ENCODE measurements at regions not wholly inside any gene's neighbourhood (a gene's known extent, or its start where the extent isn't known, plus 50 kb on each side); places are given as distances from the start of the nearest gene placed in this dataset.
"Not testable (repeated sequence)": the region's sequence is repeated elsewhere in the genome, so short reads cannot be mapped to it uniquely, and the experiment has no call there.

GRCh38 chr12:4829161-4829792 lies 80.4 kb upstream of the KCNA1 start:
- intact Hi-C loops (cut with DNase I) = no loop called here
- no peak for DNase-seq
- TF ChIP-seq, protein P1, sequence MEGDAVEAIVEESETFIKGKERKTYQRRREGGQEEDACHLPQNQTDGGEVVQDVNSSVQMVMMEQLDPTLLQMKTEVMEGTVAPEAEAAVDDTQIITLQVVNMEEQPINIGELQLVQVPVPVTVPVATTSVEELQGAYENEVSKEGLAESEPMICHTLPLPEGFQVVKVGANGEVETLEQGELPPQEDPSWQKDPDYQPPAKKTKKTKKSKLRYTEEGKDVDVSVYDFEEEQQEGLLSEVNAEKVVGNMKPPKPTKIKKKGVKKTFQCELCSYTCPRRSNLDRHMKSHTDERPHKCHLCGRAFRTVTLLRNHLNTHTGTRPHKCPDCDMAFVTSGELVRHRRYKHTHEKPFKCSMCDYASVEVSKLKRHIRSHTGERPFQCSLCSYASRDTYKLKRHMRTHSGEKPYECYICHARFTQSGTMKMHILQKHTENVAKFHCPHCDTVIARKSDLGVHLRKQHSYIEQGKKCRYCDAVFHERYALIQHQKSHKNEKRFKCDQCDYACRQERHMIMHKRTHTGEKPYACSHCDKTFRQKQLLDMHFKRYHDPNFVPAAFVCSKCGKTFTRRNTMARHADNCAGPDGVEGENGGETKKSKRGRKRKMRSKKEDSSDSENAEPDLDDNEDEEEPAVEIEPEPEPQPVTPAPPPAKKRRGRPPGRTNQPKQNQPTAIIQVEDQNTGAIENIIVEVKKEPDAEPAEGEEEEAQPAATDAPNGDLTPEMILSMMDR (IDR thresholded peaks at IDR 0.05) = no peak
- H3K36me3 ChIP-seq = no peaks in the 10 kb centered on the region
- no peak overlapping the region for H3K4me3 ChIP-seq
- no peaks in the 10 kb centered on the region for H3K9me3 ChIP-seq
- no peak overlapping the region for H3K27ac ChIP-seq
- no peaks in the 10 kb centered on the region for H3K4me1 ChIP-seq
- no peak for ATAC-seq
- H3K27me3 ChIP-seq = peaks cover 15% of the 10 kb centered on the region

GRCh38 chr12:4829793-4830162 lies 79.9 kb upstream of the KCNA1 start:
- TF ChIP-seq, protein P1 (IDR thresholded peaks at IDR 0.05) = no peak
- no peak overlapping the region for H3K4me3 ChIP-seq
- H3K36me3 ChIP-seq = no peaks in the 10 kb centered on the region
- H3K4me1 ChIP-seq = no peaks in the 10 kb centered on the region
- ATAC-seq (no peak), DNase-seq (no peak)
- peaks cover 15% of the 10 kb centered on the region for H3K27me3 ChIP-seq
- no peaks in the 10 kb centered on the region for H3K9me3 ChIP-seq
- no peak overlapping the region for H3K27ac ChIP-seq
- intact Hi-C loops (cut with DNase I) = no loop called here

DNA sequence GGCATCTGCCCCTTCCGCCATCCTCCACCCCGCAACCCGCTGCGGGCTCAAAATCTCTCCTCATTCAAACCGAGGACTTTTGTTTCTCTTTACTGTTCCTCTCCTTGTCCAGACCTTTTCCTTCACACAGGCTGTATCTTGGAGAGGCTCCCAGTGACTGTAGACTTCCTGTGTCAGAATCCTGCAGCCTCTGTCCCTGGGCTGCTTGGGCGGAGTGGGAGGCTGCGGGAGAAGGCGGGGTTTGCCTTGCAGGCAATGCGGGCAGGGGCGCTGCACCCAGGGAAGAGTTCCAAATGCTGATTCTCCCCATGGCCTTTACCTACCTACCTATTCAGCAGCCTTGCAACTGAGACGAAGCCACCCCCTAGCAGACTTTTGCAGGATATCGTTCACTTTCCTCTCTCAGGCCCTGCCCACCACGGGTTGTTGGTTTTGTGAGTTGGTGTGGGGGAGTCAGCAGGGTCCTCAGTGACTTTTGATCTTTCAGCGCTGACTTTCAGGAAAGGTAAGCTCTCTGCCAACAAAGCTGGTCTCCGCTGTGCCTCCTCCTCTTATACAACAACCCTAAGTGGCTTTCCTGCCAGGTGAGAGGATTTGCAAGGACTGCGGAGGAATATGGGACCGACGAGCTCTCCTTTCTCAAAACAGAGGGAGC lies 79.0 kb upstream of the KCNA1 start:
- H3K36me3 ChIP-seq = no peaks in the 10 kb centered on the region
- no peak overlapping the region for H3K4me3 ChIP-seq

DNA sequence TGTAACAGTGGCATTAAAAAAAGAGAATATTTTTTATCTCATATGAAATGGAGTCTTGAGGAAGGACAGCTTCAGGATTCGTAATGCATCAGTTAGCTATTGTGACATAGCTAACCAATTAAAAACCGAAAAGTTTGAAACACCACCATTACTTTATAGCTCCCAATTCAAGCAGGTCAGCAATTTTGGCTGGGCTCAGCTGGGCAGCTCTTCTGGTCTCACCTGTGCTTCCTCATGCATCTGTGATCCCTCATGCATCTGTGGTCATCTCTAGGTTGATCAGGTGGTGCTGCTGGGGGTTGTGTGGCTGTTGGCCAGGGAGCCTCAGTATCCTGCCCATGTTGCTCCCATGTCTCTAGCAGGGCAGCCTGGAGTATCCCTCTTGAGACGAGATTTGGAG lies 76.7 kb upstream of the KCNA1 start:
- TF ChIP-seq, protein P1 (IDR thresholded peaks at IDR 0.05) = no peak
- H3K36me3 ChIP-seq = no peaks in the 10 kb centered on the region
- H3K4me3 ChIP-seq = no peak overlapping the region
- no peaks in the 10 kb centered on the region for H3K4me1 ChIP-seq
- H3K27me3 ChIP-seq = peaks cover 15% of the 10 kb centered on the region
- no peaks in the 10 kb centered on the region for H3K9me3 ChIP-seq
- DNase-seq (no peak), ATAC-seq (no peak)
- intact Hi-C loops (cut with DNase I) = no loop called here
- H3K27ac ChIP-seq = no peak overlapping the region

More for the DNA sequence above, 79.0 kb upstream of the KCNA1 start:
- H3K27ac ChIP-seq = no peak overlapping the region
- DNase-seq (no peak), ATAC-seq (no peak)
- intact Hi-C loops (cut with DNase I) = no loop called here
- H3K4me1 ChIP-seq = no peaks in the 10 kb centered on the region
- TF ChIP-seq, protein P1 (IDR thresholded peaks at IDR 0.05) = no peak
- no peaks in the 10 kb centered on the region for H3K9me3 ChIP-seq
- H3K27me3 ChIP-seq = peaks cover 15% of the 10 kb centered on the region

DNA sequence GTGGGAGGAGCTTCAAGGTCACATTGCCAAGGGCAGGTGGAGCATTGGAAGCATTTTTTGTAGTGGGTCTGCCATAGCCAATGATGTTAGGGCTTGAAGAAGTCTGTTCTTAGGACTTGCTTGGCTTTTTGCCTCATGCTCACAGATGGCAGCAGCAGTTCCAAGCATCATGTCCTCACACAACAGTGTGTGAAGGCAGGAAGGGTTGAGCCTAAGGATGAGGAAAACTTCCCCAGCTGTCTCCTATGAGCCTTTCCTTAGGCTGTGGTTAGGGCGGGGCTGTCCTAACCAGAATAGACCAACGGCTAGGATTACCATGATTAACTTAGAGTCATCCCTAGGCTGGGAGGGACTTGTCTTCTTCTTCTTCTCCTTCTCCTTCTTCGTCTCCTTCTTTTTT lies 76.2 kb upstream of the KCNA1 start:
- ATAC-seq = no peak
- Histone ChIP-seq H3K4me1 (no peaks in the 10 kb centered on the region), H3K9me3 (no peaks in the 10 kb centered on the region), H3K27me3 (peaks cover 15% of the 10 kb centered on the region), H3K4me3 (no peak overlapping the region), H3K27ac (no peak overlapping the region), H3K36me3 (no peaks in the 10 kb centered on the region)
- intact Hi-C loops (cut with DNase I) = no loop called here
- DNase-seq = no peak
- TF ChIP-seq, protein P1 (IDR thresholded peaks at IDR 0.05) = no peak

- H3K27me3 ChIP-seq; ATAC-seq; H3K4me3 ChIP-seq; DNase-seq; H3K36me3 ChIP-seq; intact Hi-C loops (cut with DNase I); H3K4me1 ChIP-seq; H3K9me3 ChIP-seq; H3K27ac ChIP-seq: not testable (repeated sequence)
Measured at GRCh38 chr12:4842401-4842800, 67.3 kb upstream of the KCNA1 start.
